Gastroesophageal sphincter (tissue), 3 donors: ENCODE measurements at regions not wholly inside any gene's neighbourhood (a gene's known extent, or its start where the extent isn't known, plus 50 kb on each side); places are given as distances from the start of the nearest gene placed in this dataset.

Source experiments
- CTCF ChIP-seq, 4 experiments: fragments of 200-600 bp in 2 of 4; fragments of 450-650 bp in 2 of 4; sonication (generic) in 1 of 4; IDR thresholded peaks; one replicate each; pipeline ENCODE4 v1.5.1; 2017 to 2019; ENCODE audit warnings: antibody characterized with exemption in 4 of 4, mild to moderate bottlenecking in 2 of 4, moderate library complexity in 2 of 4
- EP300 ChIP-seq: sonication (generic); formaldehyde crosslinking; IDR thresholded peaks from one replicate; pipeline ENCODE4 v1.6.1; 2017; ENCODE audit warnings: antibody characterized with exemption, mild to moderate bottlenecking
- POLR2A ChIP-seq, 2 donors: fragments of 450-650 bp; IDR thresholded peaks; one replicate each; pipeline ENCODE4 v1.6.1; 2017; ENCODE audit warnings: antibody characterized with exemption in 2 of 2, mild to moderate bottlenecking in 2 of 2, moderate library complexity in 1 of 2
- POLR2AphosphoS5 ChIP-seq: sonication (generic); formaldehyde crosslinking; IDR thresholded peaks from one replicate; pipeline ENCODE4 v1.6.1; 2017; ENCODE audit warnings: antibody characterized with exemption

DNA sequence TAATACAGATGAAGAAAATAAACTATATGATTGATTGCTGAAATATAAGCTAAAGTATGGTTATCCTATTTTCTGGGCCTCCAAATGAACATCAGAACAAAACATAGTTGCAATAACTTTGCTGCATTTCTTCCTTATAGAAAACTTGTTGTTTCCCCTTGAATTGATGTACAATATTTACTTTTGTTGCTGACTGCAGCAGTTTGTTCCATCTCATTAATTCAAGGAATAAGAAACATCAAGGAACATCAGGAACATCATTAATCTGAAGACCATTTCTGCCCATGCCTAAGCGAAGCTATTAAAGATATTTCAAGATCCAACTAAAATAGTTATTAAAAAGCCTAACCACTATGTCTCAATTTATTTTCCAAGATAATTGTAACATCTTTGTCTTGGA is 363.6 kb upstream of the EDIL3 start:
- TF ChIP-seq CTCF (IDR thresholded peaks at IDR 0.05), result no peak
- no peak for TF ChIP-seq POLR2A (IDR thresholded peaks at IDR 0.05)
- no peak for TF ChIP-seq POLR2AphosphoS5
- no peak for TF ChIP-seq EP300
